ENCODE measurements at regions not wholly inside any gene's neighbourhood (a gene's known extent, or its start where the extent isn't known, plus 50 kb on each side); places are given as distances from the start of the nearest gene placed in this dataset.

GRCh38 chr5:120231563-120231962, 232.5 kb upstream of the PRR16 start:
- no peak for DNase-seq (ENCODE audit: low spot score)

GRCh38 chr5:120236360-120236759, 227.7 kb upstream of the PRR16 start:
- DNase-seq (ENCODE audit: low spot score): no peak

GRCh38 chr5:120239086-120239485, 225.0 kb upstream of the PRR16 start:
- no peak for DNase-seq (ENCODE audit: low spot score)

GRCh38 chr5:120240706-120241105, 223.4 kb upstream of the PRR16 start:
- no peak for DNase-seq (ENCODE audit: low spot score)

- no peak for DNase-seq (ENCODE audit: low spot score)
These were observed 222.7 kb upstream of the PRR16 start for GRCh38 chr5:120241400-120241799.

GRCh38 chr5:120251898-120252297, 212.2 kb upstream of the PRR16 start:
- no peak for DNase-seq (ENCODE audit: low spot score)

- no peak for DNase-seq (ENCODE audit: low spot score)
These were observed 211.3 kb upstream of the PRR16 start for GRCh38 chr5:120252839-120253238.

GRCh38 chr5:120254385-120254784, 209.7 kb upstream of the PRR16 start:
- DNase-seq (ENCODE audit: low spot score): no peak

- DNase-seq (ENCODE audit: low spot score): no peak
These were observed 208.9 kb upstream of the PRR16 start for GRCh38 chr5:120255214-120255613.

- DNase-seq (ENCODE audit: low spot score): no peak
These were observed 207.7 kb upstream of the PRR16 start for GRCh38 chr5:120256376-120256775.

GRCh38 chr5:120257358-120257971, 206.6 kb upstream of the PRR16 start:
- no peak for DNase-seq (ENCODE audit: low spot score)

- DNase-seq (ENCODE audit: low spot score): no peak
These were observed 206.0 kb upstream of the PRR16 start for GRCh38 chr5:120258123-120258522.

- no peak for DNase-seq (ENCODE audit: low spot score)
These were observed 203.4 kb upstream of the PRR16 start for GRCh38 chr5:120260651-120261050.

- DNase-seq (ENCODE audit: low spot score): no peak
These were observed 193.6 kb upstream of the PRR16 start for GRCh38 chr5:120270498-120270897.

- DNase-seq (ENCODE audit: low spot score): no peak
These were observed 170.3 kb upstream of the PRR16 start for GRCh38 chr5:120293796-120294195.

GRCh38 chr5:120297616-120298015, 166.5 kb upstream of the PRR16 start:
- no peak for DNase-seq (ENCODE audit: low spot score)

- no peak for DNase-seq (ENCODE audit: low spot score)
These were observed 165.1 kb upstream of the PRR16 start for GRCh38 chr5:120298981-120299380.

GRCh38 chr5:120304663-120305062, 159.4 kb upstream of the PRR16 start:
- DNase-seq (ENCODE audit: low spot score): no peak

GRCh38 chr5:120306303-120306702, 157.8 kb upstream of the PRR16 start:
- no peak for DNase-seq (ENCODE audit: low spot score)

- no peak for DNase-seq (ENCODE audit: low spot score)
These were observed 149.9 kb upstream of the PRR16 start for GRCh38 chr5:120314191-120314590.

GRCh38 chr5:120320626-120321025, 143.5 kb upstream of the PRR16 start:
- DNase-seq (ENCODE audit: low spot score): no peak

GRCh38 chr5:120326651-120327050, 137.4 kb upstream of the PRR16 start:
- no peak for DNase-seq (ENCODE audit: low spot score)

GRCh38 chr5:120327180-120327579, 136.9 kb upstream of the PRR16 start:
- no peak for DNase-seq (ENCODE audit: low spot score)

GRCh38 chr5:120329095-120329494, 135.0 kb upstream of the PRR16 start:
- DNase-seq (ENCODE audit: low spot score): no peak

GRCh38 chr5:120330558-120330957, 133.5 kb upstream of the PRR16 start:
- no peak for DNase-seq (ENCODE audit: low spot score)
